Common myeloid progenitor, CD34-positive (primary cell): ENCODE measurements at regions not wholly inside any gene's neighbourhood (a gene's known extent, or its start where the extent isn't known, plus 50 kb on each side); places are given as distances from the start of the nearest gene placed in this dataset.
"Not testable (repeated sequence)": the region's sequence is repeated elsewhere in the genome, so short reads cannot be mapped to it uniquely, and the experiment has no call there.

Source experiments
- CTCF ChIA-PET: fragments of 350-600 bp; sonication (Branson Sonifier 250); formaldehyde crosslinking; loops from one replicate; lab custom pipeline; 2021; ENCODE audit warnings: antibody characterized with exemption; lab: Charles Lee
- POLR2A ChIA-PET: fragments of 350-600 bp; sonication (Branson Sonifier 250); formaldehyde crosslinking; loops from one replicate; lab custom pipeline; 2021; ENCODE audit warnings: antibody characterized with exemption; lab: Charles Lee
- DNase-seq, 3 donors: peaks; one replicate each; pipeline versions ENCODE4 v3.0.0 to v3.0.0-alpha.2; 2013
- H3K27ac ChIP-seq, 2 experiments: 1 replicate in 1 of 2; 2 replicates in 1 of 2; pipeline ENCODE4 v1.7.0; 2013; ENCODE audit warnings: inconsistent platforms in 2 of 2, low read length in 2 of 2, mild to moderate bottlenecking in 2 of 2, low read depth in 1 of 2, moderate library complexity in 1 of 2; ENCODE audit not compliant: severe bottlenecking in 2 of 2, insufficient read depth in 1 of 2, poor library complexity in 1 of 2
- H3K27me3 ChIP-seq, 5 experiments: replicated peaks in 2 of 5; 1 replicate in 3 of 5; 2 replicates in 2 of 5; pipeline versions ENCODE4 v1.6.1 to v1.7.0; 2013; ENCODE audit warnings: low read length in 4 of 5, mild to moderate bottlenecking in 2 of 5, moderate library complexity in 2 of 5, inconsistent platforms in 1 of 5; ENCODE audit not compliant: insufficient read depth in 5 of 5, control insufficient read depth in 4 of 5
- H3K36me3 ChIP-seq, 4 experiments: 1 replicate in 2 of 4; 2 replicates in 2 of 4; pipeline versions ENCODE4 v1.6.1 to v1.7.0; 2013; ENCODE audit warnings: low read length in 3 of 4, control low read depth in 1 of 4, mild to moderate bottlenecking in 1 of 4; ENCODE audit not compliant: control insufficient read depth in 4 of 4, insufficient read depth in 4 of 4
- H3K4me1 ChIP-seq, 4 experiments: 1 replicate in 3 of 4; 2 replicates in 1 of 4; pipeline versions ENCODE4 v1.6.1 to v1.7.1; 2013; ENCODE audit warnings: low read length in 3 of 4, mild to moderate bottlenecking in 3 of 4, control low read depth in 1 of 4, inconsistent platforms in 1 of 4, moderate library complexity in 1 of 4; ENCODE audit not compliant: control insufficient read depth in 4 of 4, insufficient read depth in 4 of 4; ENCODE audit errors: control extremely low read depth in 1 of 4
- H3K4me3 ChIP-seq, 7 experiments: 1 replicate in 4 of 7; 2 replicates in 3 of 7; pipeline versions ENCODE4 v1.5.1 to v1.7.0; 2013; ENCODE audit warnings: mild to moderate bottlenecking in 7 of 7, low read length in 6 of 7, moderate library complexity in 6 of 7, inconsistent platforms in 2 of 7, low read depth in 2 of 7, control low read depth in 1 of 7; ENCODE audit not compliant: insufficient read depth in 4 of 7, control insufficient read depth in 1 of 7; ENCODE audit errors: extremely low read depth in 1 of 7
- H3K9me3 ChIP-seq, 5 experiments: 1 replicate in 4 of 5; 2 replicates in 1 of 5; pipeline versions ENCODE4 v1.6.1 to v1.7.1; 2013; ENCODE audit warnings: low read length in 4 of 5, mild to moderate bottlenecking in 2 of 5, inconsistent platforms in 1 of 5, low read depth in 1 of 5, moderate library complexity in 1 of 5; ENCODE audit not compliant: control insufficient read depth in 4 of 5, insufficient read depth in 2 of 5; ENCODE audit errors: control extremely low read depth in 1 of 5
- WGBS: methylation state at CpG from one replicate; pipeline ENCODE4 v1.1.5; 2013; ENCODE audit not compliant: insufficient coverage; 5-methylcytosine and 5-hydroxymethylcytosine counted together

DNA sequence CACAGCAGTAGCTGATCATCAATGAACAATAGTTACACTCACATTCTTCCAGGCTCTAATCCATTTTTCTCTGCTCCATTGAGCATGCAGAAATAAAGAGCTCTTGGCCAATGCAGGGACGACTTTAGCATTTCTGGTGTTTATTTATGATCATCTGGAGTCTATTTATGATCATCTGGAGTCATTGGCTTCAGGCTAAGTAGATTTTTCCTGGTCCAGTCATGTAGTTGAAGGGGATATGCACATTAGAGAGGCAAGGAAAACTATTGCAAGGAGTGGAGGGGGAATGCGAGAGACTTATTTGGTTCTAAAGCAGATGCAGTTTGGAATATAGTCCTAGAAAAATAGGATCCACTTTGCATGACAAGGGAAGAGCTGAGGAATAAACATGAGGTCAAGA lies 113.0 kb upstream of the PRSS12 start:
- H3K27ac ChIP-seq, H3K4me3 ChIP-seq, H3K4me1 ChIP-seq, DNase-seq, H3K9me3 ChIP-seq, H3K27me3 ChIP-seq, CTCF ChIA-PET, POLR2A ChIA-PET, H3K36me3 ChIP-seq: not testable (repeated sequence)
- WGBS = no CpG with 5 or more reads among the region's 2 CpGs

DNA sequence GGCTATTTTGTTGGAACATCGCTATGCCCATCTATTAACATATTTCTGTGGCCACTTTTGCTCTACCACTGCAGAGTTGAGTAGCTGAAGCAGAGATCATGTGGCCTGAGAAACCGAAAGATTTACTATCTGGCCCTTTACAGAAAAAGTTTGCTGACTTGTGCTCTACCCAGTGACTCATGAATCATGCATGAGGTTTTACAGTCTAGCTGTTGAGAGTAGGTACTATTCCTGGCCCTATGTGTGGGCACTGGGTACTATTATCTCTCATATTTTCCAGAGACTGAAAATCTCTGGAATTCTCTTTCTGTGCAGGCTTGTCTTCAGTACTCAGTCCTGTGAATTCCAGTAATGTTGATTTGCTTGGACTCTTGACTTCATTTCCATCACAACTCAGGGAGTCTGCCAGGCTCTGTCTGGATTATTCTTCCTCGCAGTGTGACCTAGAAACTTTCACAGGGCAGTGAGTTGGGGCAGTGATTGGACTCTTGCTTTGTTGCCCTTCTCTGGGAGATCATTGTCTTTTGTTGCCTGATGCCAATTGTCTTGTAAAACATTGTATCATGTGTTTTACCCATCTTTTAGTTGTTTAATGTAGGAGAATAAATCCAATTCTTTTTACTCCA lies 121.3 kb upstream of the PRSS12 start:
- H3K27ac ChIP-seq, H3K36me3 ChIP-seq, DNase-seq, H3K4me3 ChIP-seq, CTCF ChIA-PET, H3K9me3 ChIP-seq, H3K4me1 ChIP-seq, H3K27me3 ChIP-seq, POLR2A ChIA-PET: not testable (repeated sequence)
- no CpG with 5 or more reads among the region's 3 CpGs for WGBS

DNA sequence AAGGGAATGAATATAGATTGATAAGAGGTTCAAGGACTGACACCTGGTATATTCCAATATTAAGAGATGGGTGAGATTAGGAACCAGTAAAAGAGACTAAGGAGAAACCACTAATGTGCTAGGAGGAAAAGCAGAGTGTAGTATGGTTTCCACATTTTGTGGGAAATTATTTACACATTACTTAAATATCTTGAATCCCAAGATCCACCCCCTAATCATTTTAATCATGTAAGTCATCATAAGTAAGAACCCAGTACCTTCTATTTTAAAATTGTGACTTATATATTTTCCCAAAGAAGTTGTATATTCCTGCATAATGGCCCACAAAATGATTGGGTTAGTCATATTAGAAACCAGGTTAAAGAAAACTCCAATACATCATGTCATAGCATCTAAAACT lies 122.0 kb upstream of the PRSS12 start:
- H3K4me3 ChIP-seq, POLR2A ChIA-PET, H3K9me3 ChIP-seq, H3K36me3 ChIP-seq, H3K27ac ChIP-seq, H3K27me3 ChIP-seq, CTCF ChIA-PET, H3K4me1 ChIP-seq, DNase-seq: not testable (repeated sequence)

DNA sequence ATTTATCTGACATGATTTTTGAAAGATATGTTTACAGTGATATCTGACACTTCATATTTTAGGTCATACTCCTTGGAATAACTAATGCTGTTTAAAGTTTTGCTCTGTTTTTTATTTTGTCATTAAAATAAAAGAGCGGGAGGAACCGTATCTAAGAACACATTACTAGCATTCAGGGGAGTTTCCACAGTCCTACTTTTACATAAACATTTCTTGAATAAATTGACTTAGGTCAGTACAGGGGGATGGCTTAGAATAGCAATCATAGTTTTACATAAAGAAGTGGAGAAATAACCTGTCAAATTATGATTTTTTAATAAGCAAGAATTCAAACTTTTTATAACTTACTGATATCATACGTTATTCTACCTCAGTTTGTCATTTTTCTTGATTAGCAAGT lies 123.1 kb upstream of the PRSS12 start:
- H3K4me3 ChIP-seq, H3K27ac ChIP-seq, H3K27me3 ChIP-seq, CTCF ChIA-PET, H3K4me1 ChIP-seq, H3K36me3 ChIP-seq, DNase-seq, H3K9me3 ChIP-seq, POLR2A ChIA-PET: not testable (repeated sequence)
- WGBS = no CpG with 5 or more reads among the region's 3 CpGs

DNA sequence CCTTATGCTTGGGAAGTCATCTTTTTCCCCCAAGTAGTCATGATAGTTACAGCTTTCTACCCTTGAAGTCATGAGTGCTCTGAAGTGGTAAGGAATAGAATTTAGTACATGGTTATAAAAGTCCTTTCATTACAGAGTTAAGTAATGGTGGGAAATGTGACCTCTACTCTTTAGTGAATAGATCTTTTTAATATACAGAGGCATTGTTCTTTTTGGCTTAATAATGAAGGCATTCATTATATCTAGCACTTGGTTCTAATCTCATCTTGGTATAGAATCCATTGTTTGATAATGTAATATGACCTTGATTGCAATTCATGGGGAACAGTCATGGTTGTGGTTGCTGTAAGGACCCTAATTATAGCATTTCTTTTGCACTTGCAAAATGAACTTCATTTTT lies 125.0 kb upstream of the PRSS12 start:
- H3K27ac ChIP-seq, H3K36me3 ChIP-seq, CTCF ChIA-PET, H3K9me3 ChIP-seq, H3K27me3 ChIP-seq, DNase-seq, POLR2A ChIA-PET, H3K4me3 ChIP-seq, H3K4me1 ChIP-seq: not testable (repeated sequence)

DNA sequence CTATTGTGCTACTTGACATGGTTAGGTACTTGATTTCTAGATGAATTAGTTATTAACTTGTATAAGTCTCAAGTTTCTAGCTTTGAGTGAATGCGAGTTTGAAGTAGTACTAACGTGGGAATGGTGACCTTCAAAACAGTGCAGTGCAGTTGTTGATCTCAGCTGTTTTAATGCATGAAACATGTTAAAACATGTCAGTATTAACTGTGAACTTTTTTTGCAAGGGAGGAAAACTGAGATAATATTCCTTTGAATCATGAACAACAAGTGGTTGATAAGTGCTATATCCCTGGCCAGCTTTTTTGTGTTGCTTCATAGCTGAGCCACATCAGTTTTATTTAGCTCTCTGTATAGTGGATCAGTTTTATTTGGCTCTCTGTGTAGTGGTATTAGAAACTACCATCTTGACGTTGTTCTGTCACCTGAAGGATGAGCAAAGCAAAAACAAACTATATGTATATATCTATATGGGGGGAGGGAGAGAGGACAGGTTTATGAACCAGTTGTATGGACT lies 133.1 kb upstream of the PRSS12 start:
- H3K9me3 ChIP-seq, H3K4me1 ChIP-seq, H3K4me3 ChIP-seq, H3K27ac ChIP-seq, POLR2A ChIA-PET, H3K27me3 ChIP-seq, H3K36me3 ChIP-seq, CTCF ChIA-PET, DNase-seq: not testable (repeated sequence)
- 89% methylated on average over 2 of the region's 3 CpGs for WGBS

DNA sequence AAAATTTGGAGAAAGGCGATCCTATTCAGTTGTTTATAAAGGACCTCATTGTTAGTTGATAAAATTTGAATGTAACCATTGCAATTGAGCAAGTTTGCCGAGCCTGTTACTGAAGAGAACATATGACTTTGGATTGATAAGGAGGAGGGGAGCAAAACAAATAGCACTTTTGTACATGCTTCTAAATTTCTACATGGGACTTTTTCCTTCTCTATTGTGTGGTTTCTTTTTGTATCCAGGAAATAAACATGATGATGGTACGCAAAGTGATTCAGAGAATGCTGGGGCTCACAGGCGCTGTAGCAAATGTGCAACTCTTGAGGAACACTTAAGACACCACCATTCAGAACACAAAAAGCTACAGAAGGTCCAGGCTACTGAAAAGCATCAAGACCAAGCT lies 140.2 kb upstream of the PRSS12 start:
- H3K9me3 ChIP-seq, H3K4me3 ChIP-seq, DNase-seq, H3K36me3 ChIP-seq, H3K27me3 ChIP-seq, CTCF ChIA-PET, H3K27ac ChIP-seq, POLR2A ChIA-PET, H3K4me1 ChIP-seq: not testable (repeated sequence)
- WGBS = 67% methylated on average over 1 of the region's 4 CpGs
